ENCODE measurements at regions not wholly inside any gene's neighbourhood (a gene's known extent, or its start where the extent isn't known, plus 50 kb on each side); places are given as distances from the start of the nearest gene placed in this dataset.

- TF ChIP-seq CTCF (IDR thresholded peaks at IDR 0.05) = no peak
These were observed 393.5 kb upstream of the CADM1 start for GRCh38 chr11:115897707-115898106.

GRCh38 chr11:115896084-115896483, 391.9 kb upstream of the CADM1 start:
- no peak for TF ChIP-seq CTCF (IDR thresholded peaks at IDR 0.05)

GRCh38 chr11:115895594-115895993, 391.4 kb upstream of the CADM1 start:
- no peak for TF ChIP-seq CTCF (IDR thresholded peaks at IDR 0.05)

- TF ChIP-seq CTCF (IDR thresholded peaks at IDR 0.05) = no peak
These were observed 390.0 kb upstream of the CADM1 start for GRCh38 chr11:115894176-115894575.

- no peak for TF ChIP-seq CTCF (IDR thresholded peaks at IDR 0.05)
These were observed 389.4 kb upstream of the CADM1 start for GRCh38 chr11:115893461-115894099.

- TF ChIP-seq CTCF (IDR thresholded peaks at IDR 0.05) = no peak
These were observed 387.8 kb upstream of the CADM1 start for GRCh38 chr11:115892016-115892415.

- TF ChIP-seq CTCF (IDR thresholded peaks at IDR 0.05) = no peak
These were observed 387.4 kb upstream of the CADM1 start for GRCh38 chr11:115891581-115891980.

- TF ChIP-seq CTCF (IDR thresholded peaks at IDR 0.05) = no peak
These were observed 386.3 kb upstream of the CADM1 start for GRCh38 chr11:115890500-115890899.

All from LNCAP (cell line).